Endothelial cell (in vitro differentiated cells): ENCODE measurements at regions not wholly inside any gene's neighbourhood (a gene's known extent, or its start where the extent isn't known, plus 50 kb on each side); places are given as distances from the start of the nearest gene placed in this dataset.

Source experiments
- DNase-seq: peaks from one replicate; pipeline ENCODE4 v3.0.0; 2021; ENCODE audit warnings: low spot score
- H3K27ac Mint-ChIP-seq: one replicate; pipeline ENCODE4 v1.8.0; 2021; ENCODE audit warnings: mixed read lengths, inconsistent platforms; ENCODE audit not compliant: unreplicated experiment
- H3K27me3 Mint-ChIP-seq: one replicate; pipeline ENCODE4 v1.8.0; 2021; ENCODE audit warnings: mild to moderate bottlenecking, moderate library complexity, mixed read lengths, inconsistent platforms; ENCODE audit not compliant: unreplicated experiment
- H3K36me3 Mint-ChIP-seq: one replicate; pipeline ENCODE4 v1.8.0; 2021; ENCODE audit warnings: mild to moderate bottlenecking, low read depth, mixed read lengths, inconsistent platforms; ENCODE audit not compliant: unreplicated experiment
- H3K4me1 Mint-ChIP-seq: one replicate; pipeline ENCODE4 v1.8.0; 2021; ENCODE audit warnings: mild to moderate bottlenecking, mixed read lengths, inconsistent platforms; ENCODE audit not compliant: unreplicated experiment
- H3K4me3 Mint-ChIP-seq: one replicate; pipeline ENCODE4 v1.8.0; 2021; ENCODE audit warnings: mild to moderate bottlenecking, mixed read lengths, inconsistent platforms; ENCODE audit not compliant: unreplicated experiment
- H3K9me3 Mint-ChIP-seq: one replicate; pipeline ENCODE4 v1.8.0; 2021; ENCODE audit warnings: mixed read lengths, inconsistent platforms; ENCODE audit not compliant: unreplicated experiment
- TF ChIP-seq, protein P1 (sequence below): fragments of 200-600 bp; sonication (generic); IDR thresholded peaks from one replicate; pipeline ENCODE4 v1.5.0; 2021; ENCODE audit warnings: antibody characterized with exemption; ENCODE audit not compliant: unreplicated experiment

DNA sequence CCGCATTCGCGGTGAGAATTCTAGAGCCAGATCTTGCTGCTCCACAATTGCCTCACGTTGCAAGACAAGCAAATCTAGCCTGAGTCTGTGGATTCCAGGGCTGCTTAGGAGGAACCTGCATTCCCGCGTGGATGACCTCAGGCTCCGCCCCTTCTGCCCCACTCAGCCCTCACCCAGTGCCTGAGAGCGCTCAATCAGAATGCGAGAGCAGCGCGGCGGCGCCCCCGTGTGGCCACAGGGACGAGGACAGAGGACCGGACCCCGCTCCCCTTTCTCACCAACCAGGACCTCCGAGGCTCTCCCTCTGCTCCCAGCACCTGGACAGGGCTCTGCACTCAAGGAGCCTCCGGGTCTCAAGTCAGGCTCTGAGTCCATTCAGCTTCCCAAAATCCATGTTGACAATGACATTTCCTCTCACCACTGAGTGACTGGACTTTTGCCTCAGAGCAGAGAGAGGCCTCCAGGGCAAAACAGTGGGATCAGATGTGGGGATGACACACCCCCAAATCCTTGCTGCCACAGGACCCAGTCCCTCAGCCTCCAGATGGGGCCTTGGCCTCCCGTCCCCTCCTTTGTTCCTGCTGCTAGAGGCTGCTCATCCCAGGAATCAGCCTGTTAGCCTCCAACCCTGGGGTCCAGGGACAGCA, 52.0 kb downstream of the RPP21 start:
- peaks cover 2% of the 10 kb centered on the region for H3K4me1 Mint-ChIP-seq
- H3K9me3 Mint-ChIP-seq: no peaks in the 10 kb centered on the region
- TF ChIP-seq, protein P1, sequence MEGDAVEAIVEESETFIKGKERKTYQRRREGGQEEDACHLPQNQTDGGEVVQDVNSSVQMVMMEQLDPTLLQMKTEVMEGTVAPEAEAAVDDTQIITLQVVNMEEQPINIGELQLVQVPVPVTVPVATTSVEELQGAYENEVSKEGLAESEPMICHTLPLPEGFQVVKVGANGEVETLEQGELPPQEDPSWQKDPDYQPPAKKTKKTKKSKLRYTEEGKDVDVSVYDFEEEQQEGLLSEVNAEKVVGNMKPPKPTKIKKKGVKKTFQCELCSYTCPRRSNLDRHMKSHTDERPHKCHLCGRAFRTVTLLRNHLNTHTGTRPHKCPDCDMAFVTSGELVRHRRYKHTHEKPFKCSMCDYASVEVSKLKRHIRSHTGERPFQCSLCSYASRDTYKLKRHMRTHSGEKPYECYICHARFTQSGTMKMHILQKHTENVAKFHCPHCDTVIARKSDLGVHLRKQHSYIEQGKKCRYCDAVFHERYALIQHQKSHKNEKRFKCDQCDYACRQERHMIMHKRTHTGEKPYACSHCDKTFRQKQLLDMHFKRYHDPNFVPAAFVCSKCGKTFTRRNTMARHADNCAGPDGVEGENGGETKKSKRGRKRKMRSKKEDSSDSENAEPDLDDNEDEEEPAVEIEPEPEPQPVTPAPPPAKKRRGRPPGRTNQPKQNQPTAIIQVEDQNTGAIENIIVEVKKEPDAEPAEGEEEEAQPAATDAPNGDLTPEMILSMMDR: peak; percentile 83
- peak; percentile 91 for DNase-seq
- H3K4me3 Mint-ChIP-seq: no peak overlapping the region
- H3K27ac Mint-ChIP-seq: no peak overlapping the region
- no peaks in the 10 kb centered on the region for H3K27me3 Mint-ChIP-seq
- H3K36me3 Mint-ChIP-seq: no peaks in the 10 kb centered on the region

DNA sequence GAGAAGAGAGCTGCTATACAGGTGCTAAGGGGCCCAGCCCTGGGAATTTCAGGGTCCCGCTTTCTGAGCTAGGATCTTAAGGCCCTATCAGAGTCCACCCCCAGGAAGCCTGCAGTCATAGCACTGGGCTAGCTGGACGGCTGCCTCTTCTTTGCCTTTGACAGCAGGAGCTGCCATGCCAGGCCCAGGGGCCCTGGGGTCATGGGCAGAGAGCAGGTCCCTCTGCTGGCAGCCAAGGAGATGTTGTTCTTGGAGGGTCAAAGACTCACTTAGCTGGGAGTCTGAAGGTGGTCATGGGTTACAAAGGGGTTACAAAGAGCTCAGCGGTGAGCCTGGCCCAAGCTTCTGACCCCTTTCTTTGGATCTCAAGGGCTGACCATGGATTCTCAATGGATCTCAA, 52.7 kb downstream of the RPP21 start:
- Mint-ChIP-seq H3K4me1 (peaks cover 2% of the 10 kb centered on the region), H3K36me3 (no peaks in the 10 kb centered on the region), H3K9me3 (no peaks in the 10 kb centered on the region), H3K4me3 (no peak overlapping the region), H3K27ac (no peak overlapping the region), H3K27me3 (no peaks in the 10 kb centered on the region)
- DNase-seq: no peak
- TF ChIP-seq, protein P1: no peak

DNA sequence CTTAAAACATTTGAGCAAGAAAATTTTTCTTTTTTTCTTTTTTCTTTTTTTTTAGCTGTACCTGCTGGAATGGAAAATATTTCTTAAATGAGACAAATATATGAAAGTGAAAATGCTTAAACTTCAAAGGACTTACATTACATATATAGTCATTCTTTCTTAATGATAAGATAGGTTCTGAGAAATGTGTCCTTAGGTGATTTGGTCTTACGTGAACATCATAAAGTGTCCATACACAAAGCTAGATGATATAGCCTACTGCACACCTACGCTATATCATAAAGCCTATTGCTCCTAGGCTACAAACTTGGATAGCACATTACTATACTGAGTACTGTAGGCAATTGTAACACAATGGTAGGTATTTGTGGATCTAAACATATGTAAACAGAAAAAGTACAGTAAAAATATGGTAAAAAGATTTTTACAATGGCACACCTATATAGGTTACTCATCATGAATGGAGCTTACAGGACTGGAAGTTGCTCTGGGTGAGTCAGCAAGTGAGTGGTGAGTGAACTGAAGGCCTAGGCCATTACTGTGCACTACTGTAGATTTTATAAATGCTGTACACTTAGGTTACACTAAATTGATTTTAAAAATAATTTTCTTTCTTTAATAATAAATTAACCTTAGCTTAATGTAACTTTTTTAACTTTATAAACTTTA, 54.6 kb downstream of the RPP21 start:
- DNase-seq: no peak
- H3K4me1 Mint-ChIP-seq: peaks cover 2% of the 10 kb centered on the region
- H3K9me3 Mint-ChIP-seq: no peaks in the 10 kb centered on the region
- H3K27me3 Mint-ChIP-seq: no peaks in the 10 kb centered on the region
- no peak overlapping the region for H3K27ac Mint-ChIP-seq
- H3K4me3 Mint-ChIP-seq: no peak overlapping the region
- TF ChIP-seq, protein P1: no peak
- no peaks in the 10 kb centered on the region for H3K36me3 Mint-ChIP-seq

DNA sequence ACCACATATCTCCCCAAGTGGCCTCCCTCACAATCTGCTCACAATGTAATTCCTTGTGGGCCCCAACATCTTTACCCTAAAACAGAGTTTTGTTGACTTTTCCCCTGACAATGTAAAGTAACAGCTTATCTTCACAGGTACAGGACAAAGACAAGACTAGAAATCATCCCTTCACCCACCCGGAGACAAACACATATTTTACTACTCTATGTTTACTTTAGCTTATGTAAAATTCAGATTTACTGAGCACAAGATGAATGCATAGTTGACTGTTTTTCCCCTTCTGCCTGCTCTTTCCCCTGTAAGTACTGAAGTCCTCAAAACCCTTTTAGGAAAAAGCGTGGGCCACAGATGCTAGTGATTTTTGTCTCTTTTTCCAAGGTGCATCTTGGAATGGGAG, 61.0 kb downstream of the RPP21 start:
- Mint-ChIP-seq H3K4me1 (no peaks in the 10 kb centered on the region), H3K27me3 (peaks cover 2% of the 10 kb centered on the region), H3K36me3 (no peaks in the 10 kb centered on the region), H3K27ac (no peak overlapping the region), H3K9me3 (no peaks in the 10 kb centered on the region), H3K4me3 (no peak overlapping the region)
- TF ChIP-seq, protein P1: no peak
- DNase-seq: no peak

DNA sequence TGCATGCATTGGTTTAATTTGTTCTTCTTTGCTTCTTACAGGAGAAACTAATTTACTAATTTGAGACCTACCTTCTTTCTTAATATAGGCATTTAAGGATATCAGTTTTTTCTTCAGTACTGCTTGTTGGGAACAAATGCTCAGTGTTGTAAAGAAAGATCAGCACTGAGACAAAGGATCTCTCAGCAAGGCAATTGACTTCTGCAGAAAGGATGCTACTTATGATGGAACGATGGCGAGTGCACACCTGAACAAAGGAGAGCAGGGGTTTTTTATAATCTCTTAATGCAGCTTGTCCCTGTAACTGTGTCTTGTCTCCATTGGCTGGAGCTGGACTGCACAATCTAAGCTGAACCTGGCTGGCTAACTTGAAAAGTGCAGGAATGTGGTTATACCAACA, 64.2 kb downstream of the RPP21 start:
- Mint-ChIP-seq H3K27ac (no peak overlapping the region), H3K9me3 (no peaks in the 10 kb centered on the region), H3K4me3 (no peak overlapping the region), H3K36me3 (no peaks in the 10 kb centered on the region), H3K4me1 (no peaks in the 10 kb centered on the region), H3K27me3 (peaks cover 5% of the 10 kb centered on the region)
- TF ChIP-seq, protein P1: no peak
- no peak for DNase-seq
